Urinary bladder (tissue), 3 donors: ENCODE measurements at regions not wholly inside any gene's neighbourhood (a gene's known extent, or its start where the extent isn't known, plus 50 kb on each side); places are given as distances from the start of the nearest gene placed in this dataset.

ENCODE experiments used
- DNase-seq: peaks from one replicate; pipeline ENCODE4 v3.0.0-alpha.2; 2015; ENCODE audit errors: extremely low spot score
- H3K27ac ChIP-seq: one replicate; pipeline ENCODE4 v1.5.1; 2013; ENCODE audit warnings: low read depth, mild to moderate bottlenecking, moderate library complexity
- H3K36me3 ChIP-seq: one replicate; pipeline ENCODE4 v1.6.1; 2013; ENCODE audit warnings: mild to moderate bottlenecking, moderate library complexity; ENCODE audit not compliant: insufficient read depth
- H3K4me1 ChIP-seq: one replicate; pipeline ENCODE4 v1.6.1; 2013; ENCODE audit warnings: mild to moderate bottlenecking, moderate library complexity; ENCODE audit not compliant: insufficient read depth
- H3K4me3 ChIP-seq: one replicate; pipeline ENCODE4 v1.5.1; 2013; ENCODE audit warnings: low read depth, low read length
- WGBS: extraction: QIAGEN DNeasy Blood & Tissue Kit; methylation state at CpG from one replicate; pipeline ENCODE4 v1.1.7; 2013; 5-methylcytosine and 5-hydroxymethylcytosine counted together
- donor health status: healthy with polysubstance abuse.
- donor health status: healthy.

- no peak overlapping the region for H3K27ac ChIP-seq
- no peak for DNase-seq
- no peaks in the 10 kb centered on the region for H3K4me1 ChIP-seq
- 16% methylated on average over 2 of the region's 2 CpGs for WGBS
- no peak overlapping the region for H3K4me3 ChIP-seq
- H3K36me3 ChIP-seq: no peaks in the 10 kb centered on the region
These were observed 179.6 kb upstream of the SGCD start for GRCh38 chr5:156147261-156147943.

GRCh38 chr5:156147944-156148285, 179.0 kb upstream of the SGCD start:
- 30% methylated on average over 1 of the region's 1 CpG for WGBS
- Histone ChIP-seq H3K36me3 (no peaks in the 10 kb centered on the region), H3K27ac (no peak overlapping the region), H3K4me3 (no peak overlapping the region), H3K4me1 (no peaks in the 10 kb centered on the region)
- no peak for DNase-seq

- WGBS: 82% methylated on average over 1 of the region's 1 CpG
- DNase-seq: no peak
- no peak overlapping the region for H3K4me3 ChIP-seq
- H3K27ac ChIP-seq: no peak overlapping the region
- H3K36me3 ChIP-seq: no peaks in the 10 kb centered on the region
- no peaks in the 10 kb centered on the region for H3K4me1 ChIP-seq
These were observed 178.7 kb upstream of the SGCD start for GRCh38 chr5:156148301-156148700.

GRCh38 chr5:156149213-156149612, 177.8 kb upstream of the SGCD start:
- Histone ChIP-seq H3K27ac (no peak overlapping the region), H3K36me3 (no peaks in the 10 kb centered on the region), H3K4me1 (no peaks in the 10 kb centered on the region), H3K4me3 (no peak overlapping the region)
- DNase-seq: no peak

GRCh38 chr5:156153602-156154001, 173.4 kb upstream of the SGCD start:
- Histone ChIP-seq H3K27ac (no peak overlapping the region), H3K36me3 (no peaks in the 10 kb centered on the region), H3K4me3 (no peak overlapping the region), H3K4me1 (no peaks in the 10 kb centered on the region)
- WGBS: 71% methylated on average over 3 of the region's 3 CpGs
- DNase-seq: no peak

- no peak for DNase-seq
- Histone ChIP-seq H3K4me1 (no peaks in the 10 kb centered on the region), H3K36me3 (no peaks in the 10 kb centered on the region), H3K4me3 (no peak overlapping the region), H3K27ac (no peak overlapping the region)
- 97% methylated on average over 1 of the region's 1 CpG for WGBS
These were observed 172.2 kb upstream of the SGCD start for GRCh38 chr5:156154757-156155156.

GRCh38 chr5:156155598-156155997, 171.4 kb upstream of the SGCD start:
- Histone ChIP-seq H3K4me3 (no peak overlapping the region), H3K27ac (no peak overlapping the region), H3K36me3 (no peaks in the 10 kb centered on the region), H3K4me1 (no peaks in the 10 kb centered on the region)
- DNase-seq: no peak
- WGBS: 68% methylated on average over 4 of the region's 4 CpGs

GRCh38 chr5:156164306-156164705, 162.7 kb upstream of the SGCD start:
- no peak for DNase-seq
- no peak overlapping the region for H3K27ac ChIP-seq
- WGBS: 89% methylated on average over 2 of the region's 2 CpGs
- no peaks in the 10 kb centered on the region for H3K36me3 ChIP-seq
- no peaks in the 10 kb centered on the region for H3K4me1 ChIP-seq
- no peak overlapping the region for H3K4me3 ChIP-seq

GRCh38 chr5:156169495-156169894, 157.5 kb upstream of the SGCD start:
- Histone ChIP-seq H3K36me3 (no peaks in the 10 kb centered on the region), H3K4me1 (no peaks in the 10 kb centered on the region), H3K27ac (no peak overlapping the region), H3K4me3 (no peak overlapping the region)
- WGBS: 97% methylated on average over 1 of the region's 1 CpG
- DNase-seq: no peak

- Histone ChIP-seq H3K4me3 (no peak overlapping the region), H3K36me3 (no peaks in the 10 kb centered on the region), H3K27ac (no peak overlapping the region), H3K4me1 (no peaks in the 10 kb centered on the region)
- DNase-seq: no peak
- 67% methylated on average over 4 of the region's 4 CpGs for WGBS
These were observed 156.5 kb upstream of the SGCD start for GRCh38 chr5:156170351-156170961.

- Histone ChIP-seq H3K36me3 (no peaks in the 10 kb centered on the region), H3K27ac (no peak overlapping the region), H3K4me1 (no peaks in the 10 kb centered on the region), H3K4me3 (no peak overlapping the region)
- DNase-seq: no peak
- 52% methylated on average over 2 of the region's 2 CpGs for WGBS
These were observed 152.7 kb upstream of the SGCD start for GRCh38 chr5:156174225-156174624.

GRCh38 chr5:156178117-156178516, 148.8 kb upstream of the SGCD start:
- Histone ChIP-seq H3K27ac (no peak overlapping the region), H3K4me3 (no peak overlapping the region), H3K4me1 (no peaks in the 10 kb centered on the region), H3K36me3 (no peaks in the 10 kb centered on the region)
- no peak for DNase-seq
- 76% methylated on average over 5 of the region's 5 CpGs for WGBS

- H3K27ac ChIP-seq: no peak overlapping the region
- H3K4me3 ChIP-seq: no peak overlapping the region
- no peaks in the 10 kb centered on the region for H3K36me3 ChIP-seq
- DNase-seq: no peak
- H3K4me1 ChIP-seq: no peaks in the 10 kb centered on the region
- 83% methylated on average over 1 of the region's 1 CpG for WGBS
These were observed 145.3 kb upstream of the SGCD start for GRCh38 chr5:156181656-156182055.

GRCh38 chr5:156182174-156182967, 144.6 kb upstream of the SGCD start:
- no peaks in the 10 kb centered on the region for H3K4me1 ChIP-seq
- no peak overlapping the region for H3K4me3 ChIP-seq
- no peaks in the 10 kb centered on the region for H3K36me3 ChIP-seq
- no peak for DNase-seq
- 79% methylated on average over 4 of the region's 4 CpGs for WGBS
- H3K27ac ChIP-seq: no peak overlapping the region
